ENCODE measurements at regions not wholly inside any gene's neighbourhood (a gene's known extent, or its start where the extent isn't known, plus 50 kb on each side); places are given as distances from the start of the nearest gene placed in this dataset.

DNA sequence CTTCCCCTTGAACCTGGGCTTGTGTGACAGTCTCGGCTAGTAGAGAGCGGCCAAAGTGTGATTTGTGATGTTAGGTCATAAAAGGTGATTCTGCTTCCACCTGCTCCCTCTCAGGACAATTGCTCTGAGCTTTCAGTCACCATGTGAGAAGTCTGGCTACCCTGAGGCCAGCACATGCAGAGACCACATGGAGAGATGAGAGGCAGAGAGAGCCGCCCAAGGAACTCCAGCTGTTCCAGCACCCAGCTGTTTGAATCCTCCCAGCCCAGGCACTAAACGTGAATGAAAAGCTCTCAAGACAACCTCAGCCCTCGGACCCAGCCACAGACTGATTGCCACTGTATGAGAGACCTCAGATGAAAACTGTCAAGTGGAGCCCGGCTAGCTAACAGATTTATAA is 143.4 kb upstream of the EEF1E1 start:
- TF ChIP-seq, protein P1, sequence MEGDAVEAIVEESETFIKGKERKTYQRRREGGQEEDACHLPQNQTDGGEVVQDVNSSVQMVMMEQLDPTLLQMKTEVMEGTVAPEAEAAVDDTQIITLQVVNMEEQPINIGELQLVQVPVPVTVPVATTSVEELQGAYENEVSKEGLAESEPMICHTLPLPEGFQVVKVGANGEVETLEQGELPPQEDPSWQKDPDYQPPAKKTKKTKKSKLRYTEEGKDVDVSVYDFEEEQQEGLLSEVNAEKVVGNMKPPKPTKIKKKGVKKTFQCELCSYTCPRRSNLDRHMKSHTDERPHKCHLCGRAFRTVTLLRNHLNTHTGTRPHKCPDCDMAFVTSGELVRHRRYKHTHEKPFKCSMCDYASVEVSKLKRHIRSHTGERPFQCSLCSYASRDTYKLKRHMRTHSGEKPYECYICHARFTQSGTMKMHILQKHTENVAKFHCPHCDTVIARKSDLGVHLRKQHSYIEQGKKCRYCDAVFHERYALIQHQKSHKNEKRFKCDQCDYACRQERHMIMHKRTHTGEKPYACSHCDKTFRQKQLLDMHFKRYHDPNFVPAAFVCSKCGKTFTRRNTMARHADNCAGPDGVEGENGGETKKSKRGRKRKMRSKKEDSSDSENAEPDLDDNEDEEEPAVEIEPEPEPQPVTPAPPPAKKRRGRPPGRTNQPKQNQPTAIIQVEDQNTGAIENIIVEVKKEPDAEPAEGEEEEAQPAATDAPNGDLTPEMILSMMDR (IDR thresholded peaks at IDR 0.05): no peak
- TF ChIP-seq POLR2A (IDR thresholded peaks at IDR 0.05) (no peak), POLR2AphosphoS5 (IDR thresholded peaks at IDR 0.05) (no peak)
